Gastroesophageal sphincter (tissue), 3 donors: ENCODE measurements at regions not wholly inside any gene's neighbourhood (a gene's known extent, or its start where the extent isn't known, plus 50 kb on each side); places are given as distances from the start of the nearest gene placed in this dataset.

Source experiments
- POLR2A ChIP-seq, 2 donors: fragments of 450-650 bp; IDR thresholded peaks; one replicate each; pipeline ENCODE4 v1.6.1; 2017; ENCODE audit warnings: antibody characterized with exemption in 2 of 2, mild to moderate bottlenecking in 2 of 2, moderate library complexity in 1 of 2
- TF ChIP-seq, protein P1 (sequence below), 4 experiments: fragments of 200-600 bp in 2 of 4; fragments of 450-650 bp in 2 of 4; sonication (generic) in 1 of 4; IDR thresholded peaks; one replicate each; pipeline ENCODE4 v1.5.1; 2017 to 2019; ENCODE audit warnings: antibody characterized with exemption in 4 of 4, mild to moderate bottlenecking in 2 of 4, moderate library complexity in 2 of 4

DNA sequence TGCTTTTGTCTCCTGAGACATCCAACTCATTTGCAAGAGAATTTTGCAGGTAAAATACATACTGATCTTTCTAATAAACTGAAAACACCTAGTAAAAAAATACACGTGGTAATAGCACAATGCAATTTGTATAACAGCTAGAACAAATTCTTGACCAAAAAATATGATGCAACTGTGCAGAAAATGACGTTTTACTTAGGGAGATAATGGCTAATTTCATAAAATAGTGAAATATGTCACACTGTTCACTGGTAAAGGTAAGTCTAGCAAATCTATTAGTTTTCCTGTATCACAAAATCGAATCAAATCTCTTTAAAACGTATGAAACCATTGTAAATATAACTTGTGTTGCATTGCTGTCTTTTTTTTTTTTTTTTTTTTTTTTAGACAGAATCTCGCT lies 130.0 kb downstream of the VPREB1 start:
- TF ChIP-seq, protein P1, sequence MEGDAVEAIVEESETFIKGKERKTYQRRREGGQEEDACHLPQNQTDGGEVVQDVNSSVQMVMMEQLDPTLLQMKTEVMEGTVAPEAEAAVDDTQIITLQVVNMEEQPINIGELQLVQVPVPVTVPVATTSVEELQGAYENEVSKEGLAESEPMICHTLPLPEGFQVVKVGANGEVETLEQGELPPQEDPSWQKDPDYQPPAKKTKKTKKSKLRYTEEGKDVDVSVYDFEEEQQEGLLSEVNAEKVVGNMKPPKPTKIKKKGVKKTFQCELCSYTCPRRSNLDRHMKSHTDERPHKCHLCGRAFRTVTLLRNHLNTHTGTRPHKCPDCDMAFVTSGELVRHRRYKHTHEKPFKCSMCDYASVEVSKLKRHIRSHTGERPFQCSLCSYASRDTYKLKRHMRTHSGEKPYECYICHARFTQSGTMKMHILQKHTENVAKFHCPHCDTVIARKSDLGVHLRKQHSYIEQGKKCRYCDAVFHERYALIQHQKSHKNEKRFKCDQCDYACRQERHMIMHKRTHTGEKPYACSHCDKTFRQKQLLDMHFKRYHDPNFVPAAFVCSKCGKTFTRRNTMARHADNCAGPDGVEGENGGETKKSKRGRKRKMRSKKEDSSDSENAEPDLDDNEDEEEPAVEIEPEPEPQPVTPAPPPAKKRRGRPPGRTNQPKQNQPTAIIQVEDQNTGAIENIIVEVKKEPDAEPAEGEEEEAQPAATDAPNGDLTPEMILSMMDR (IDR thresholded peaks at IDR 0.05): no peak
- TF ChIP-seq POLR2A (IDR thresholded peaks at IDR 0.05): no peak
